HepG2 (cell line): ENCODE measurements at regions not wholly inside any gene's neighbourhood (a gene's known extent, or its start where the extent isn't known, plus 50 kb on each side); places are given as distances from the start of the nearest gene placed in this dataset.

ENCODE experiments used
- ATAC-seq: fragments of 200-7000 bp; cut with Tn5 transposase; 3 replicates; pipeline ENCODE4 v1.9.1; 2020; ENCODE audit warnings: mild to moderate bottlenecking, moderate library complexity
- BruUV-seq: library from RNA; stranded (reverse); fragments of 400-500 nt; replicated peaks from 2 replicates; lab custom pipeline; 2021; lab: Mats Ljungman, UMichigan
- CTCF ChIA-PET: fragments of 300-600 bp; formaldehyde crosslinking; extraction: SDS; loops from one replicate; lab custom pipeline; 2021; ENCODE audit warnings: low total read pairs, inconsistent platforms, low intra/inter-chr PET ratio; lab: Yijun Ruan, JAX
- POLR2A ChIA-PET: fragments of 350-600 bp; sonication (Branson Sonifier 250); formaldehyde crosslinking; loops from one replicate; lab custom pipeline; 2020; ENCODE audit warnings: antibody characterized with exemption, inconsistent platforms; lab: Yijun Ruan, JAX
- DNase-seq: peaks from one replicate; pipeline ENCODE4 v3.0.0-alpha.2; 2015; ENCODE audit warnings: low spot score
- FAIRE-seq: peaks from 3 replicates; lab custom pipeline; 2011; peaks lifted over from hg19 to GRCh38; lab: Jason Lieb, UNC
- H2AFZ ChIP-seq: one replicate; pipeline ENCODE4 v1.6.1; 2011; ENCODE audit warnings: low read length, inconsistent platforms
- H3K27ac ChIP-seq: fragments of 300-600 bp; 3 replicates; pipeline ENCODE4 v1.8.0; 2011; ENCODE audit warnings: mixed run types, mild to moderate bottlenecking, mixed read lengths, low read length, inconsistent platforms; ENCODE audit not compliant: insufficient read depth; ENCODE audit errors: extremely low read length
- H3K27me3 ChIP-seq, 2 experiments: fragments of 200-600 bp in 1 of 2; 2 replicates in 1 of 2; 3 replicates in 1 of 2; pipeline versions ENCODE4 v1.6.0 to v1.8.0; 2011; ENCODE audit warnings: low read length in 2 of 2, mild to moderate bottlenecking in 2 of 2, moderate library complexity in 2 of 2, inconsistent platforms in 1 of 2; ENCODE audit not compliant: insufficient read depth in 2 of 2, control insufficient read depth in 1 of 2
- H3K36me3 ChIP-seq, 2 experiments: fragments of 200-600 bp in 1 of 2; replicated peaks in 1 of 2; 2 replicates in 1 of 2; 3 replicates in 1 of 2; pipeline versions ENCODE4 v1.5.1 to v1.8.0; 2011; ENCODE audit warnings: low read length in 2 of 2, inconsistent platforms in 1 of 2; ENCODE audit not compliant: insufficient read depth in 2 of 2, control insufficient read depth in 1 of 2
- H3K4me1 ChIP-seq: 2 replicates; pipeline ENCODE4 v1.5.1; 2012; ENCODE audit warnings: low read length, inconsistent platforms; ENCODE audit not compliant: insufficient read depth
- H3K4me2 ChIP-seq: 2 replicates; pipeline ENCODE4 v1.6.0; 2011; ENCODE audit warnings: low read depth, low read length, inconsistent platforms
- H3K4me3 ChIP-seq, 3 experiments: fragments of 200-600 bp in 1 of 3; sonication (generic), shearing (Covaris generic) in 1 of 3; replicated peaks in 1 of 3; 2 replicates each; pipeline ENCODE4 v1.5.1; 2011 to 2016; ENCODE audit warnings: low read length in 3 of 3, inconsistent platforms in 2 of 3, low read depth in 2 of 3, mild to moderate bottlenecking in 2 of 3, control low read depth in 1 of 3, mixed read lengths in 1 of 3; ENCODE audit not compliant: insufficient read depth in 1 of 3
- H3K79me2 ChIP-seq: one replicate; pipeline ENCODE4 v1.6.1; 2011; ENCODE audit warnings: low read length, inconsistent platforms; ENCODE audit not compliant: insufficient read depth
- H3K9ac ChIP-seq: 2 replicates; pipeline ENCODE4 v1.6.0; 2011; ENCODE audit warnings: mild to moderate bottlenecking, low read depth, low read length, inconsistent platforms; ENCODE audit not compliant: insufficient read depth
- H3K9me3 ChIP-seq: 2 replicates; pipeline ENCODE4 v1.5.1; 2012; ENCODE audit warnings: mild to moderate bottlenecking, low read length
- H4K20me1 ChIP-seq: 2 replicates; pipeline ENCODE4 v1.6.0; 2011; ENCODE audit warnings: inconsistent platforms, mild to moderate bottlenecking, low read length, moderate library complexity; ENCODE audit not compliant: insufficient read depth
- CREB1 ChIP-seq, 2 experiments: fragments of 450-650 bp in 1 of 2; IDR thresholded peaks; 2 replicates each; pipeline ENCODE4 v1.6.1; 2016 to 2017; ENCODE audit warnings: control low read depth in 1 of 2, mild to moderate bottlenecking in 1 of 2, missing compliant biosample characterization in 1 of 2, missing genetic modification characterization in 1 of 2
- ZNF318 ChIP-seq: sonication (generic); formaldehyde crosslinking; IDR thresholded peaks from 2 replicates; pipeline ENCODE4 v1.4.0; 2020; ENCODE audit warnings: mild to moderate bottlenecking, missing genetic modification reagents
- WGBS: methylation state at CpG from one replicate; pipeline ENCODE4 v1.1.6; 2017; ENCODE audit warnings: low lambda C conversion rate; 5-methylcytosine and 5-hydroxymethylcytosine counted together
- in situ Hi-C: cut with HindIII; loops from 2 replicates; pipeline ENCODE4 v1.10.0; 2017; ENCODE audit warnings: low pct_unique_long_range_greater_than_20kb; ENCODE audit not compliant: extremely low pct_ligation_motif_present
- intact Hi-C: fragments of 100-400 bp; cut with micrococcal nuclease; formaldehyde crosslinking; loops from one replicate; pipeline ENCODE4 v1.10.0; 2022; ENCODE audit not compliant: unreplicated experiment

- H3K4me1 ChIP-seq, result no peaks in the 10 kb centered on the region
- no peak for TF ChIP-seq ZNF318 (CRISPR knock-in tag)
- no peak for TF ChIP-seq CREB1 (IDR thresholded peaks at IDR 0.05)
- no peak for TF ChIP-seq CREB1 (CRISPR knock-in tag; IDR thresholded peaks at IDR 0.05)
- intact Hi-C loops (no loop called here), in situ Hi-C loops (no loop called here)
- no peaks in the 10 kb centered on the region for H3K79me2 ChIP-seq
- no peak for ATAC-seq
- POLR2A ChIA-PET, result no interaction called here
- CTCF ChIA-PET, result no interaction called here
- H4K20me1 ChIP-seq, result 0 out of 2 replicates have a peak, but pooled peaks cover 3% of the 10 kb centered on the region
- FAIRE-seq, result no peak
- 39% methylated on average over 2 of the region's 7 CpGs for WGBS
- no peak overlapping the region for H3K27ac ChIP-seq
- H3K36me3 ChIP-seq, result no peaks in the 10 kb centered on the region
- BruUV-seq, result no TSS peak
- no peak overlapping the region for H3K4me3 ChIP-seq
- no peak overlapping the region for H3K4me2 ChIP-seq
- H2AFZ ChIP-seq, result no peak overlapping the region
- no peak overlapping the region for H3K9ac ChIP-seq
- DNase-seq, result no peak
- no peaks in the 10 kb centered on the region for H3K9me3 ChIP-seq
- peaks cover 0 to 2% of the 10 kb centered on the region in 2 experiments; a peak in 1 of 5 replicates for H3K27me3 ChIP-seq
Measured at GRCh38 chr15:70345251-70346019, 247.7 kb upstream of the TLE3 start.
